Osteoblast (primary cell): ENCODE measurements at regions not wholly inside any gene's neighbourhood (a gene's known extent, or its start where the extent isn't known, plus 50 kb on each side); places are given as distances from the start of the nearest gene placed in this dataset.
"Not testable (repeated sequence)": the region's sequence is repeated elsewhere in the genome, so short reads cannot be mapped to it uniquely, and the experiment has no call there.

ENCODE experiments used
- DNase-seq: peaks from one replicate; pipeline ENCODE4 v3.0.0; 2011; ENCODE audit warnings: low spot score, mixed read lengths; ENCODE audit not compliant: insufficient read length; ENCODE audit errors: missing footprints
- H2AFZ ChIP-seq: 2 replicates; pipeline ENCODE4 v1.6.0; 2011; ENCODE audit warnings: mild to moderate bottlenecking, low read length
- H3K27ac ChIP-seq: 2 replicates; pipeline ENCODE4 v1.5.1; 2011; ENCODE audit warnings: mild to moderate bottlenecking, low read depth, low read length, moderate library complexity
- H3K27me3 ChIP-seq: 2 replicates; pipeline ENCODE4 v1.6.0; 2012; ENCODE audit warnings: mild to moderate bottlenecking, control low read depth, inconsistent platforms, low read length, moderate library complexity; ENCODE audit not compliant: insufficient read depth
- H3K36me3 ChIP-seq: 2 replicates; pipeline ENCODE4 v1.5.1; 2011; ENCODE audit warnings: mild to moderate bottlenecking, low read length, control low read depth, moderate library complexity; ENCODE audit not compliant: insufficient read depth
- H3K4me1 ChIP-seq: 2 replicates; pipeline ENCODE4 v1.5.1; 2011; ENCODE audit warnings: mild to moderate bottlenecking, low read length, control low read depth, moderate library complexity; ENCODE audit not compliant: insufficient read depth
- H3K4me2 ChIP-seq: 2 replicates; pipeline ENCODE4 v1.6.0; 2011; ENCODE audit warnings: mild to moderate bottlenecking, low read length; ENCODE audit not compliant: insufficient read depth
- H3K4me3 ChIP-seq: fragments of 200-600 bp; sonication (generic); 3 replicates; pipeline ENCODE4 v1.5.1; 2012; ENCODE audit warnings: mild to moderate bottlenecking, low read length, inconsistent platforms; ENCODE audit not compliant: insufficient read depth
- H3K79me2 ChIP-seq: 2 replicates; pipeline ENCODE4 v1.6.0; 2012; ENCODE audit warnings: mild to moderate bottlenecking, low read length, control low read depth, inconsistent platforms; ENCODE audit not compliant: insufficient read depth
- H3K9me3 ChIP-seq: 2 replicates; pipeline ENCODE4 v1.5.1; 2011; ENCODE audit warnings: low read depth, low read length, control low read depth
- H4K20me1 ChIP-seq: 2 replicates; pipeline ENCODE4 v1.6.0; 2012; ENCODE audit warnings: mild to moderate bottlenecking, low read length, control low read depth; ENCODE audit not compliant: insufficient read depth
- CTCF ChIP-seq: IDR thresholded peaks from 2 replicates; pipeline ENCODE4 v1.5.1; 2011; ENCODE audit warnings: mild to moderate bottlenecking, low read depth, low read length, moderate library complexity; ENCODE audit errors: extremely low read depth

GRCh38 chr6:9028086-9028485 lies 592.7 kb upstream of the SLC35B3 start:
- no peak overlapping the region for H3K27ac ChIP-seq
- H3K4me3 ChIP-seq, result no peak overlapping the region
- H3K79me2 ChIP-seq, result no peaks in the 10 kb centered on the region
- TF ChIP-seq CTCF, result no peak
- no peak for DNase-seq
- H4K20me1 ChIP-seq, result no peaks in the 10 kb centered on the region
- H3K9me3 ChIP-seq, result peaks cover 4% of the 10 kb centered on the region
- H3K27me3 ChIP-seq, result no peaks in the 10 kb centered on the region
- H3K36me3 ChIP-seq, result no peaks in the 10 kb centered on the region
- H3K4me1 ChIP-seq, result no peaks in the 10 kb centered on the region
- no peak overlapping the region for H2AFZ ChIP-seq
- no peak overlapping the region for H3K4me2 ChIP-seq

- Histone ChIP-seq H3K9me3 (no peaks in the 10 kb centered on the region), H3K4me2 (no peak overlapping the region), H3K4me3 (no peak overlapping the region), H3K27ac (no peak overlapping the region), H3K36me3 (no peaks in the 10 kb centered on the region), H3K27me3 (no peaks in the 10 kb centered on the region), H3K4me1 (no peaks in the 10 kb centered on the region), H4K20me1 (no peaks in the 10 kb centered on the region), H3K79me2 (no peaks in the 10 kb centered on the region), H2AFZ (no peak overlapping the region)
- DNase-seq, result no peak
- TF ChIP-seq CTCF, result no peak
These were observed 590.5 kb upstream of the SLC35B3 start for GRCh38 chr6:9025796-9026394.

DNA sequence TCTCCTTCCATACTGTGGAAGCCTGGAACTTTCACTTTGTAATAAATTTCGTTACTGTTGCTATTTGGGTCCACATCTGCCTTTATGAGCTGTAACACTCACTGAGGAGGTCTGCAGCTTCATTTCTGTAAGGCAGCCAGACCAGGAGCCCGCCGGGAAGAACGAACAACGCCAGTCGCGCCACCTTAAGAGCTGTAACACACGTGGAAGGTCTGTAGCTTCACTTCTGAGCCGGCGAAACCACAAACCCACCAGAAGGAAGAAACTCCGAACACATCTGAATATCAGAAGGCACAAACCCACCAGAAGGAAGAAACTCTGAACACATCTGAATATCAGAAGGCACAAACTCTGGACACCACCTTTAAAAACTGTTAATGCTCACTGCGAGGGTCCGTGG lies 589.9 kb upstream of the SLC35B3 start:
- H3K79me2 ChIP-seq, result no peaks in the 10 kb centered on the region
- H4K20me1 ChIP-seq, result no peaks in the 10 kb centered on the region
- no peak overlapping the region for H3K4me3 ChIP-seq
- H3K36me3 ChIP-seq, result no peaks in the 10 kb centered on the region
- no peak for TF ChIP-seq CTCF
- H3K27me3 ChIP-seq, result no peaks in the 10 kb centered on the region
- DNase-seq, result no peak
- no peaks in the 10 kb centered on the region for H3K9me3 ChIP-seq
- H2AFZ ChIP-seq, result no peak overlapping the region
- no peaks in the 10 kb centered on the region for H3K4me1 ChIP-seq
- no peak overlapping the region for H3K4me2 ChIP-seq
- no peak overlapping the region for H3K27ac ChIP-seq

DNA sequence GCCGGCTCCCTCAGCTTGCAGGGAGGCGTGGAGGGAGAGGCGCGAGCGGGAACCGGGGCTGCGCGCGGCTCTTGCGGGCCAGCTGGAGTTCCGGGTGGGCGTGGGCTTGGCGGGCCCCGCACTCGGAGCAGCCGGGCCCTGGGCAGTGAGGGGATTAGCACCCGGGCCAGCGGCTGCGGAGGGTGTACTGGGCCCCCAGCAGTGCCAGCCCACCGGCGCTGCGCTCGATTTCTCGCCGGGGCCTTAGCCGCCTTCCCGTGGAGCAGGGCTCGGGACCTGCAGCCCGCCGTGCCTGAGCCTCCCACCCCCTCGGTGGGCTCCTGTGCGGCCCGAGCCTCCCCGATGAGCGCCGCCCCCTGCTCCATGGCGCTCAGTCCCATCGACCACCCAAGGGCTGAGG lies 588.9 kb upstream of the SLC35B3 start:
- H3K4me3 ChIP-seq, result not testable (repeated sequence)

More for the DNA sequence above, 588.9 kb upstream of the SLC35B3 start:
- not testable (repeated sequence) for H4K20me1 ChIP-seq, H3K36me3 ChIP-seq, H3K9me3 ChIP-seq, DNase-seq, H3K4me2 ChIP-seq, H3K27me3 ChIP-seq, H3K79me2 ChIP-seq, H3K27ac ChIP-seq, H3K4me1 ChIP-seq, H2AFZ ChIP-seq
